ENCODE measurements at regions not wholly inside any gene's neighbourhood (a gene's known extent, or its start where the extent isn't known, plus 50 kb on each side); places are given as distances from the start of the nearest gene placed in this dataset.

GRCh38 chr9:28662675-28663074 is 1089.4 kb upstream of the C9orf72 start:
- Histone ChIP-seq H2BK12ac (ENCODE audit: insufficient read length, low read depth, low read length) (no peak overlapping the region), H3K4me2 (ENCODE audit: insufficient read depth, insufficient read length, low read length) (no peak overlapping the region), H2AFZ (ENCODE audit: low read length) (no peak overlapping the region), H2BK20ac (ENCODE audit: low read depth, low read length, poor library complexity, severe bottlenecking) (no peak overlapping the region), H3K27ac (ENCODE audit: insufficient read length, low read depth, low read length) (no peak overlapping the region), H2BK120ac (ENCODE audit: low read depth, low read length, poor library complexity, severe bottlenecking) (no peak overlapping the region), H3K79me2 (ENCODE audit: insufficient read depth, low read length) (no peaks in the 10 kb centered on the region), H3K4me1 (ENCODE audit: insufficient read depth, low read length) (no peaks in the 10 kb centered on the region), H3T11ph (ENCODE audit: low read length) (no peak overlapping the region), H3K27me3 (ENCODE audit: insufficient read depth, low read length) (no peaks in the 10 kb centered on the region), H3K14ac (ENCODE audit: insufficient read depth, low read length) (no peak overlapping the region), H3K18ac (ENCODE audit: insufficient read length, low read depth, low read length) (no peak overlapping the region), H3K9me3 (ENCODE audit: control insufficient read depth, low read depth, low read length) (no peaks in the 10 kb centered on the region), H2BK5ac (ENCODE audit: insufficient read length, low read length) (no peak overlapping the region), H2BK15ac (ENCODE audit: low read depth, low read length) (no peak overlapping the region), H3K79me1 (ENCODE audit: insufficient read depth, low read depth, low read length, poor library complexity, severe bottlenecking) (no peaks in the 10 kb centered on the region), H4K91ac (ENCODE audit: insufficient read length, low read depth, low read length) (no peak overlapping the region), H3K23ac (ENCODE audit: insufficient read length, low read depth, low read length) (no peak overlapping the region), H4K20me1 (ENCODE audit: control insufficient read depth, insufficient read depth, insufficient read length) (no peaks in the 10 kb centered on the region), H4K5ac (ENCODE audit: insufficient read length, low read depth, low read length) (no peak overlapping the region), H3K4ac (ENCODE audit: low read depth, low read length) (no peak overlapping the region), H3K56ac (ENCODE audit: insufficient read length, low read depth, low read length) (no peak overlapping the region), H2AK5ac (ENCODE audit: insufficient read length, low read length) (no peak overlapping the region), H3K23me2 (ENCODE audit: insufficient read length, low read depth, low read length, poor library complexity, severe bottlenecking) (no peaks in the 10 kb centered on the region), H4K8ac (replicated peaks; ENCODE audit: insufficient read length, low read depth, low read length) (no peak overlapping the region), H3K9ac (ENCODE audit: extremely low read depth, insufficient read length, low read length) (no peak overlapping the region)
- no peak overlapping the region for H3K4me3 Mint-ChIP-seq
- peaks cover 0 to 3% of the 10 kb centered on the region in 2 experiments; a peak in 1 of 4 replicates for H3K4me1 Mint-ChIP-seq
- DNase-seq: no peak
- TF ChIP-seq, protein P1, sequence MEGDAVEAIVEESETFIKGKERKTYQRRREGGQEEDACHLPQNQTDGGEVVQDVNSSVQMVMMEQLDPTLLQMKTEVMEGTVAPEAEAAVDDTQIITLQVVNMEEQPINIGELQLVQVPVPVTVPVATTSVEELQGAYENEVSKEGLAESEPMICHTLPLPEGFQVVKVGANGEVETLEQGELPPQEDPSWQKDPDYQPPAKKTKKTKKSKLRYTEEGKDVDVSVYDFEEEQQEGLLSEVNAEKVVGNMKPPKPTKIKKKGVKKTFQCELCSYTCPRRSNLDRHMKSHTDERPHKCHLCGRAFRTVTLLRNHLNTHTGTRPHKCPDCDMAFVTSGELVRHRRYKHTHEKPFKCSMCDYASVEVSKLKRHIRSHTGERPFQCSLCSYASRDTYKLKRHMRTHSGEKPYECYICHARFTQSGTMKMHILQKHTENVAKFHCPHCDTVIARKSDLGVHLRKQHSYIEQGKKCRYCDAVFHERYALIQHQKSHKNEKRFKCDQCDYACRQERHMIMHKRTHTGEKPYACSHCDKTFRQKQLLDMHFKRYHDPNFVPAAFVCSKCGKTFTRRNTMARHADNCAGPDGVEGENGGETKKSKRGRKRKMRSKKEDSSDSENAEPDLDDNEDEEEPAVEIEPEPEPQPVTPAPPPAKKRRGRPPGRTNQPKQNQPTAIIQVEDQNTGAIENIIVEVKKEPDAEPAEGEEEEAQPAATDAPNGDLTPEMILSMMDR (conservative IDR thresholded peaks at IDR 0.05): no peak
- H3K27ac Mint-ChIP-seq: no peak overlapping the region; a peak in 1 of 7 replicates
- no peaks in the 10 kb centered on the region for H3K36me3 Mint-ChIP-seq (ENCODE audit: insufficient read depth in 1 of 3, low read depth in 3 of 3)
- no peaks in the 10 kb centered on the region for H3K9me3 Mint-ChIP-seq
- no CpG with 5 or more reads among the region's 2 CpGs for WGBS (ENCODE audit: extremely low coverage, insufficient read length, low lambda C conversion rate)
- no peaks in the 10 kb centered on the region for H3K27me3 Mint-ChIP-seq (ENCODE audit: low read depth)

Measured in H9 (cell line).